NCI-H748 (cell line): ENCODE measurements at regions not wholly inside any gene's neighbourhood (a gene's known extent, or its start where the extent isn't known, plus 50 kb on each side); places are given as distances from the start of the nearest gene placed in this dataset.

Source experiments
- DNase-seq: peaks from one replicate; lab custom pipeline; 2025; ENCODE audit not compliant: unreplicated experiment; lab: John Stamatoyannopoulos, UW

- DNase-seq, result no peak
Measured at GRCh38 chr7:132672200-132672990, 96.1 kb upstream of the PLXNA4 start.

GRCh38 chr7:132666774-132667172 is 90.5 kb upstream of the PLXNA4 start:
- no peak for DNase-seq

GRCh38 chr7:132666071-132666773 is 90.0 kb upstream of the PLXNA4 start:
- DNase-seq, result no peak

GRCh38 chr7:132656846-132657776 is 80.8 kb upstream of the PLXNA4 start:
- no peak for DNase-seq

- DNase-seq, result no peak
Measured at GRCh38 chr7:132656341-132656740, 80.1 kb upstream of the PLXNA4 start.

GRCh38 chr7:132655131-132655727 is 79.0 kb upstream of the PLXNA4 start:
- no peak for DNase-seq

- no peak for DNase-seq
Measured at GRCh38 chr7:132654150-132654549, 77.9 kb upstream of the PLXNA4 start.

- DNase-seq, result no peak
Measured at GRCh38 chr7:132653366-132653930, 77.2 kb upstream of the PLXNA4 start.

GRCh38 chr7:132652507-132652906 is 76.2 kb upstream of the PLXNA4 start:
- DNase-seq, result no peak

- no peak for DNase-seq
Measured at GRCh38 chr7:132650498-132650897, 74.2 kb upstream of the PLXNA4 start.

GRCh38 chr7:132647311-132647710 is 71.0 kb upstream of the PLXNA4 start:
- DNase-seq, result no peak

- DNase-seq, result no peak
Measured at GRCh38 chr7:132646052-132646451, 69.8 kb upstream of the PLXNA4 start.

- DNase-seq, result no peak
Measured at GRCh38 chr7:132643302-132643701, 67.0 kb upstream of the PLXNA4 start.

GRCh38 chr7:132641238-132641637 is 65.0 kb upstream of the PLXNA4 start:
- DNase-seq, result no peak

GRCh38 chr7:132639983-132640382 is 63.7 kb upstream of the PLXNA4 start:
- no peak for DNase-seq

GRCh38 chr7:132638000-132638399 is 61.7 kb upstream of the PLXNA4 start:
- no peak for DNase-seq

- no peak for DNase-seq
Measured at GRCh38 chr7:132636581-132636980, 60.3 kb upstream of the PLXNA4 start.

- no peak for DNase-seq
Measured at GRCh38 chr7:132635127-132635526, 58.9 kb upstream of the PLXNA4 start.

- no peak for DNase-seq
Measured at GRCh38 chr7:132630834-132631233, 54.6 kb upstream of the PLXNA4 start.
